ENCODE measurements at regions not wholly inside any gene's neighbourhood (a gene's known extent, or its start where the extent isn't known, plus 50 kb on each side); places are given as distances from the start of the nearest gene placed in this dataset.

GRCh38 chr2:237167934-237168333 is 82.2 kb downstream of the COPS8 start:
- no peak for ATAC-seq
- no peak overlapping the region for H3K27ac ChIP-seq
- WGBS, 2 donors = 85 to 90% methylated on average over 5 of the region's 5 CpGs
- intact Hi-C loops (cut with DNase I) = loop anchor here in 1 of 3 donors (5.0 to 10.0 kb wide), 2 partner anchors 154 to 247 kb away; partner anchors contain the start of gene COL6A3
- no peaks in the 10 kb centered on the region for H3K9me3 ChIP-seq
- H3K4me1 ChIP-seq = no peaks in the 10 kb centered on the region
- no peak for DNase-seq
- no peak for FAIRE-seq
- TF ChIP-seq, protein P1, sequence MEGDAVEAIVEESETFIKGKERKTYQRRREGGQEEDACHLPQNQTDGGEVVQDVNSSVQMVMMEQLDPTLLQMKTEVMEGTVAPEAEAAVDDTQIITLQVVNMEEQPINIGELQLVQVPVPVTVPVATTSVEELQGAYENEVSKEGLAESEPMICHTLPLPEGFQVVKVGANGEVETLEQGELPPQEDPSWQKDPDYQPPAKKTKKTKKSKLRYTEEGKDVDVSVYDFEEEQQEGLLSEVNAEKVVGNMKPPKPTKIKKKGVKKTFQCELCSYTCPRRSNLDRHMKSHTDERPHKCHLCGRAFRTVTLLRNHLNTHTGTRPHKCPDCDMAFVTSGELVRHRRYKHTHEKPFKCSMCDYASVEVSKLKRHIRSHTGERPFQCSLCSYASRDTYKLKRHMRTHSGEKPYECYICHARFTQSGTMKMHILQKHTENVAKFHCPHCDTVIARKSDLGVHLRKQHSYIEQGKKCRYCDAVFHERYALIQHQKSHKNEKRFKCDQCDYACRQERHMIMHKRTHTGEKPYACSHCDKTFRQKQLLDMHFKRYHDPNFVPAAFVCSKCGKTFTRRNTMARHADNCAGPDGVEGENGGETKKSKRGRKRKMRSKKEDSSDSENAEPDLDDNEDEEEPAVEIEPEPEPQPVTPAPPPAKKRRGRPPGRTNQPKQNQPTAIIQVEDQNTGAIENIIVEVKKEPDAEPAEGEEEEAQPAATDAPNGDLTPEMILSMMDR (IDR thresholded peaks at IDR 0.05) = no peak
- no peak overlapping the region for H3K4me3 ChIP-seq
- no peaks in the 10 kb centered on the region for H3K27me3 ChIP-seq
- H3K36me3 ChIP-seq = no peaks in the 10 kb centered on the region

DNA sequence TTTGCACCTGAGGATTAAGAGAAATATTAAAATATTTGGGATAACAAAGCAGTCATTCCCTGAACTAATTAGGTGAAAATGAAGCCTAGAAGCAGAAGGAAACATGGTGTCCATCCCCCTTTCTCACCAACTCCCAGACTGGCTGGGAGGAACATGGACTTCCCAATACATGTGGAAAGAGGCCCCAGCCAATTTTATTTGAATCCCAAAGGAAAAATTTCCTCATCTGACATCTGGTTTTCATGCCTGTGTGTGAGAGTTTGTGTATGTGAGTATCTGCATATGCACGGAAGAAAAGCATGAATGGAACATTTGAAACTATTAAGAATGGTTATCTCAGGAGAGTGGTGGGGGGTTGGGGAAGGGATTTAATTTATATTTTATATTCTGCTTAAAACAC is 84.3 kb downstream of the COPS8 start:
- TF ChIP-seq, protein P1 (IDR thresholded peaks at IDR 0.05) = no peak
- FAIRE-seq (no peak), DNase-seq (no peak), ATAC-seq (no peak)
- intact Hi-C loops (cut with DNase I) = no loop called here
- 89 to 91% methylated on average over 1 of the region's 1 CpG for WGBS, 2 donors
- Histone ChIP-seq H3K4me3 (no peak overlapping the region), H3K27me3 (no peaks in the 10 kb centered on the region), H3K4me1 (no peaks in the 10 kb centered on the region), H3K36me3 (no peaks in the 10 kb centered on the region), H3K9me3 (no peaks in the 10 kb centered on the region), H3K27ac (no peak overlapping the region)

- DNase-seq = no peak
- Histone ChIP-seq H3K4me1 (no peaks in the 10 kb centered on the region), H3K27ac (no peak overlapping the region), H3K27me3 (no peaks in the 10 kb centered on the region), H3K9me3 (no peaks in the 10 kb centered on the region), H3K36me3 (no peaks in the 10 kb centered on the region), H3K4me3 (no peak overlapping the region)
- intact Hi-C loops (cut with DNase I) = no loop called here
- FAIRE-seq = peak; percentile 29
- peak in 3 of 4 donors; percentile 47 to 69 (median 61) for ATAC-seq
- WGBS, 2 donors = 41 to 48% methylated on average over 8 of the region's 8 CpGs
- TF ChIP-seq, protein P1 (IDR thresholded peaks at IDR 0.05) = no peak
Observed at GRCh38 chr2:237171396-237171795, 85.7 kb downstream of the COPS8 start.

- DNase-seq (no peak), FAIRE-seq (no peak), ATAC-seq (no peak)
- 88 to 92% methylated on average over 4 of the region's 4 CpGs for WGBS, 2 donors
- Histone ChIP-seq H3K27ac (no peak overlapping the region), H3K4me1 (no peaks in the 10 kb centered on the region), H3K27me3 (no peaks in the 10 kb centered on the region), H3K4me3 (no peak overlapping the region), H3K36me3 (no peaks in the 10 kb centered on the region), H3K9me3 (no peaks in the 10 kb centered on the region)
- intact Hi-C loops (cut with DNase I) = no loop called here
- TF ChIP-seq, protein P1 (IDR thresholded peaks at IDR 0.05) = no peak
Observed at GRCh38 chr2:237171881-237172280, 86.2 kb downstream of the COPS8 start.

DNA sequence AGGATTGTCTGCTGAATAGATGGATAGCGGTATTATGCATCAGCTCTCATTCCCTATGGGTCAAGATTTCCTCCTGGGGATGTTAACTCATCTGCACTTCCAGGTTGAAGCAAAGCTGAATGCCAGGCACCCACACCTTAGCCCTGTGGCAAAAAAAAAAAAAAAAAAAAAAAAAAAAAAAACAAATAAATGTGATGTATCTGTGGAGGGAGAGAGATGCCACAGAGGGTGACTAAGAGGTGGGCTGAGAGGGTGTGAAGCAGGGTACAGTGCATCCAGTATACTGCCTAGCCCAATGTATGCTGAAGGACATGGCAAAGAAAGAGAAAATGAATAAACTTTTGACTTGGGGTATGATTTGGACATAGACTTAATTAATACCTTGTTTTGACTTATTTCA is 91.4 kb downstream of the COPS8 start:
- no peaks in the 10 kb centered on the region for H3K9me3 ChIP-seq
- H3K27ac ChIP-seq = no peak overlapping the region
- TF ChIP-seq, protein P1 (IDR thresholded peaks at IDR 0.05) = no peak
- H3K36me3 ChIP-seq = no peaks in the 10 kb centered on the region
- FAIRE-seq (no peak), DNase-seq (no peak), ATAC-seq (no peak)
- H3K27me3 ChIP-seq = no peaks in the 10 kb centered on the region
- no peak overlapping the region for H3K4me3 ChIP-seq
- intact Hi-C loops (cut with DNase I) = no loop called here
- 84 to 87% methylated on average over 1 of the region's 1 CpG for WGBS, 2 donors
- H3K4me1 ChIP-seq = no peaks in the 10 kb centered on the region

Measured in pancreas (tissue), 10 donors.